Nephron progenitor cell (in vitro differentiated cells): ENCODE measurements at regions not wholly inside any gene's neighbourhood (a gene's known extent, or its start where the extent isn't known, plus 50 kb on each side); places are given as distances from the start of the nearest gene placed in this dataset.

Source experiments
- DNase-seq: peaks from one replicate; pipeline ENCODE4 v3.0.0; 2021
- H3K27ac Mint-ChIP-seq: 2 replicates; pipeline ENCODE4 v1.8.0; 2021; ENCODE audit warnings: mild to moderate bottlenecking, moderate library complexity, mixed read lengths
- H3K27me3 Mint-ChIP-seq: 2 replicates; pipeline ENCODE4 v1.8.0; 2021; ENCODE audit warnings: mild to moderate bottlenecking, low read depth, mixed read lengths; ENCODE audit not compliant: poor library complexity
- H3K36me3 Mint-ChIP-seq: 2 replicates; pipeline ENCODE4 v1.8.0; 2021; ENCODE audit warnings: low read depth, mixed read lengths
- H3K4me1 Mint-ChIP-seq: 2 replicates; pipeline ENCODE4 v1.8.0; 2021; ENCODE audit warnings: mixed read lengths
- H3K4me3 Mint-ChIP-seq: 2 replicates; pipeline ENCODE4 v1.8.0; 2021; ENCODE audit warnings: mild to moderate bottlenecking, moderate library complexity, mixed read lengths
- H3K9me3 Mint-ChIP-seq: 2 replicates; pipeline ENCODE4 v1.8.0; 2021; ENCODE audit warnings: mild to moderate bottlenecking, moderate library complexity, mixed read lengths
- CTCF ChIP-seq: fragments of 200-600 bp; sonication (generic); IDR thresholded peaks from 2 replicates; pipeline ENCODE4 v1.5.0; 2021; ENCODE audit warnings: antibody characterized with exemption

GRCh38 chr18:30298769-30299168, 743.8 kb downstream of the DSC3 start:
- no peak for TF ChIP-seq CTCF
- H3K4me3 Mint-ChIP-seq, result no peak overlapping the region
- H3K36me3 Mint-ChIP-seq, result no peaks in the 10 kb centered on the region
- H3K4me1 Mint-ChIP-seq, result no peaks in the 10 kb centered on the region
- H3K27ac Mint-ChIP-seq, result no peak overlapping the region
- H3K9me3 Mint-ChIP-seq, result no peaks in the 10 kb centered on the region
- no peaks in the 10 kb centered on the region for H3K27me3 Mint-ChIP-seq
- DNase-seq, result no peak

DNA sequence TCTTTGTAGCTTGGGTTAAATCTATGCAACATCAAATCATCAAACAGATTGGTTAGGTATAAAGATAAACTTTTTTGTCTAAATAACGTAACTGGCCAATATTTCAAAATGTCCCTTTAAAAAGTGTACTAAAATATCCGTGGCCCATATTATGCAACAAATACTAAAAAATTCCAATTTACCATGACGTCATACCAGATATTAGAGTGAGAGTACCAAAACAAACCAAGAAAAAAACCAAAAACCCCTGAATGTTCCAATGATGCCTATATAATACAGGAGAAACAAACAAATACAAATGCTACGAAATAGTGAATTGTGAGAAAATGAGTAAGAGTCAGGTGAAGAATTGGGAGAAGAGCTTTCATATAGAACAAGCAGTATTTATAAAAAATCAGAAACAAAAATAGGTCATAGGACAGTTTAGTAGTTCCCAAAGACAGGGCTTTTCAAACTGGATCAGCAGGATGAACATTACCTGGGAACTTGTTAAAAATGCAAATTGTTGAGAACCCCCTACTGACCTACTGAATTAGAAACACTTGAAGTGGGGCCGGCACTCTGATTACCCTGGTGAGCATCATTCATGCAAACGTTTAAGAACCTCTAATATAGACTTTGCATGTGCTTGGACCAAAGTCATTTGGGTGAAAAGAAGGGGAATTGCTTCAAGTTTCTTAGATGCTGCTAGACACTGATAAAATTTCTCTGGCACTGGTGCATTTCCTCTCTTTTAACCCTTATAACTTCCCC, 753.7 kb downstream of the DSC3 start:
- Mint-ChIP-seq H3K4me1 (no peaks in the 10 kb centered on the region), H3K27ac (no peak overlapping the region), H3K27me3 (no peaks in the 10 kb centered on the region), H3K4me3 (no peak overlapping the region), H3K36me3 (no peaks in the 10 kb centered on the region), H3K9me3 (no peaks in the 10 kb centered on the region)
- no peak for DNase-seq
- no peak for TF ChIP-seq CTCF

- Mint-ChIP-seq H3K27me3 (no peaks in the 10 kb centered on the region), H3K4me3 (no peak overlapping the region), H3K36me3 (no peaks in the 10 kb centered on the region), H3K27ac (no peak overlapping the region), H3K4me1 (peaks cover 10% of the 10 kb centered on the region), H3K9me3 (no peaks in the 10 kb centered on the region)
- TF ChIP-seq CTCF, result peak; percentile 79
- DNase-seq, result peak; percentile 27
Measured at GRCh38 chr18:30280861-30281470, 761.6 kb downstream of the DSC3 start.

- no peak overlapping the region for H3K4me3 Mint-ChIP-seq
- no peaks in the 10 kb centered on the region for H3K27me3 Mint-ChIP-seq
- H3K36me3 Mint-ChIP-seq, result no peaks in the 10 kb centered on the region
- no peaks in the 10 kb centered on the region for H3K9me3 Mint-ChIP-seq
- no peak for DNase-seq
- no peak for TF ChIP-seq CTCF
- H3K27ac Mint-ChIP-seq, result no peak overlapping the region
- H3K4me1 Mint-ChIP-seq, result peaks cover 10% of the 10 kb centered on the region
Measured at GRCh38 chr18:30280186-30280585, 762.4 kb downstream of the DSC3 start.

GRCh38 chr18:30277676-30278075, 764.9 kb downstream of the DSC3 start:
- TF ChIP-seq CTCF, result no peak
- H3K27me3 Mint-ChIP-seq, result no peaks in the 10 kb centered on the region
- no peaks in the 10 kb centered on the region for H3K36me3 Mint-ChIP-seq
- H3K9me3 Mint-ChIP-seq, result no peaks in the 10 kb centered on the region
- no peak for DNase-seq
- peaks cover 10% of the 10 kb centered on the region for H3K4me1 Mint-ChIP-seq
- H3K27ac Mint-ChIP-seq, result no peak overlapping the region
- H3K4me3 Mint-ChIP-seq, result no peak overlapping the region

DNA sequence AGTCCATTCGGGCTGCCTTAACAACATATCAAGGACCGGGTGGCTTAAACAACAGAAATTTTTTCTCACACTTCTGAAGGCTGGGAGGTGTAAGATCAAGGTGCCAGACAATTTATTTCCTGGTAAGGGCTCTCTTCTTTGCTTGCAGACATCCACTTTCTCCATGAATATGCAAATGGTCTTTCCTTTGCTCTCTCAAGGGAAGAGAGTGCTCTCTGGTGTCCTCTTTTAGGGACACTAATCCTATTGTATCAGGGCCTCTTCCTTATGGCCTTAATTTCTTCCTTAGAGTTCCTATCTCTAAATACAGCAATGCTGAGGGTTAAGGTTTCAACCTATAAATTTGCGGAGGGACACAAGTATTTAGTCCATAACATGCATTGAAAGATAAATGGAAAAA, 770.8 kb downstream of the DSC3 start:
- no peak for DNase-seq
- no peak overlapping the region for H3K27ac Mint-ChIP-seq
- TF ChIP-seq CTCF, result no peak
- H3K4me3 Mint-ChIP-seq, result no peak overlapping the region
- no peaks in the 10 kb centered on the region for H3K9me3 Mint-ChIP-seq
- no peaks in the 10 kb centered on the region for H3K36me3 Mint-ChIP-seq
- no peaks in the 10 kb centered on the region for H3K27me3 Mint-ChIP-seq
- H3K4me1 Mint-ChIP-seq, result peaks cover 7% of the 10 kb centered on the region
